GM23338 (cell line): ENCODE measurements at regions not wholly inside any gene's neighbourhood (a gene's known extent, or its start where the extent isn't known, plus 50 kb on each side); places are given as distances from the start of the nearest gene placed in this dataset.

Experiments
- ATAC-seq: fragments of 200-7000 bp; cut with Tn5 transposase; 3 replicates; pipeline ENCODE4 v1.9.1; 2020
- DNase-seq: peaks from one replicate; pipeline ENCODE4 v3.0.0-alpha.2; 2015; ENCODE audit warnings: low spot score
- H2AFZ ChIP-seq: fragments of 200-600 bp; sonication (generic); 2 replicates; pipeline ENCODE4 v1.8.0; 2016; ENCODE audit warnings: antibody characterized with exemption, mild to moderate bottlenecking, moderate library complexity
- H3F3A ChIP-seq: fragments of 200-600 bp; sonication (generic); replicated peaks from 2 replicates; pipeline ENCODE4 v1.8.0; 2017; ENCODE audit warnings: antibody characterized with exemption, mixed run types, low read depth
- H3K27ac ChIP-seq: fragments of 200-600 bp; sonication (generic); 2 replicates; pipeline ENCODE4 v1.6.1; 2016; ENCODE audit warnings: low read depth
- H3K27me3 ChIP-seq: fragments of 200-600 bp; sonication (generic); 2 replicates; pipeline ENCODE4 v1.8.0; 2016; ENCODE audit warnings: mild to moderate bottlenecking, mixed run types, moderate library complexity; ENCODE audit not compliant: insufficient read depth
- H3K36me3 ChIP-seq: fragments of 200-600 bp; sonication (generic); 2 replicates; pipeline ENCODE4 v1.8.0; 2016; ENCODE audit warnings: mild to moderate bottlenecking; ENCODE audit not compliant: insufficient read depth
- H3K4me1 ChIP-seq: fragments of 200-600 bp; sonication (generic); 2 replicates; pipeline ENCODE4 v1.8.0; 2016; ENCODE audit warnings: mild to moderate bottlenecking, moderate library complexity; ENCODE audit not compliant: insufficient read depth
- H3K4me2 ChIP-seq: fragments of 200-600 bp; sonication (generic); 2 replicates; pipeline ENCODE4 v1.7.1; 2017; ENCODE audit warnings: mixed run types
- H3K4me3 ChIP-seq: fragments of 200-600 bp; sonication (generic); 2 replicates; pipeline ENCODE4 v1.6.1; 2016; ENCODE audit warnings: mixed run types
- H3K79me2 ChIP-seq: fragments of 200-600 bp; sonication (generic); replicated peaks from 2 replicates; pipeline ENCODE4 v1.8.0; 2017; ENCODE audit warnings: mild to moderate bottlenecking; ENCODE audit not compliant: insufficient read depth
- H3K9me2 ChIP-seq: fragments of 200-600 bp; sonication (generic); 2 replicates; pipeline ENCODE4 v1.8.0; 2017; ENCODE audit not compliant: insufficient read depth
- H4K20me1 ChIP-seq: fragments of 200-600 bp; sonication (generic); replicated peaks from 2 replicates; pipeline ENCODE4 v1.8.0; 2017; ENCODE audit warnings: mild to moderate bottlenecking; ENCODE audit not compliant: insufficient read depth
- H3K27ac Mint-ChIP-seq: 2 replicates; pipeline ENCODE4 v1.8.0; 2020; ENCODE audit warnings: inconsistent platforms, mild to moderate bottlenecking, moderate library complexity, mixed read lengths
- H3K27me3 Mint-ChIP-seq: 3 replicates; pipeline ENCODE4 v1.8.0; 2022; ENCODE audit warnings: low read depth, mild to moderate bottlenecking, moderate library complexity, mixed read lengths, inconsistent platforms; ENCODE audit not compliant: insufficient read depth, poor library complexity
- H3K36me3 Mint-ChIP-seq: 3 replicates; pipeline ENCODE4 v1.8.0; 2021; ENCODE audit warnings: low read depth, mild to moderate bottlenecking, inconsistent platforms, moderate library complexity, mixed read lengths
- H3K4me1 Mint-ChIP-seq: 3 replicates; pipeline ENCODE4 v1.8.0; 2020; ENCODE audit warnings: mild to moderate bottlenecking, inconsistent platforms, mixed read lengths
- H3K4me3 Mint-ChIP-seq: 3 replicates; pipeline ENCODE4 v1.8.0; 2021; ENCODE audit warnings: moderate library complexity, mild to moderate bottlenecking, inconsistent platforms, mixed read lengths
- H3K9me3 Mint-ChIP-seq: 3 replicates; pipeline ENCODE4 v1.8.0; 2020; ENCODE audit warnings: moderate library complexity, mild to moderate bottlenecking, inconsistent platforms, mixed read lengths
- CREB1 ChIP-seq: fragments of 250-450 bp; sonication (Bioruptor Pico); IDR thresholded peaks from 2 replicates; pipeline ENCODE4 v1.5.0; 2020; ENCODE audit warnings: low read depth, mild to moderate bottlenecking, moderate library complexity
- EZH2phosphoT487 ChIP-seq: fragments of 200-600 bp; sonication (generic); IDR thresholded peaks from one replicate; pipeline ENCODE4 v1.8.1; 2018; ENCODE audit warnings: antibody characterized with exemption; ENCODE audit not compliant: unreplicated experiment
- JUNB ChIP-seq: IDR thresholded peaks from one replicate; pipeline ENCODE4 v1.6.1; 2016; ENCODE audit warnings: antibody characterized with exemption; ENCODE audit not compliant: unreplicated experiment
- NANOG ChIP-seq: IDR thresholded peaks from 2 replicates; pipeline ENCODE4 v1.6.1; 2016; ENCODE audit warnings: antibody characterized with exemption, borderline replicate concordance
- POLR2AphosphoS5 ChIP-seq: IDR thresholded peaks from 2 replicates; pipeline ENCODE4 v1.6.1; 2016; ENCODE audit warnings: antibody characterized with exemption, low read depth
- STAT1 ChIP-seq: IDR thresholded peaks from one replicate; pipeline ENCODE4 v1.6.1; 2016; ENCODE audit warnings: antibody characterized with exemption; ENCODE audit not compliant: unreplicated experiment
- ZNF114 ChIP-seq: fragments of 250-450 bp; sonication (Bioruptor Pico); IDR thresholded peaks from 2 replicates; pipeline ENCODE4 v1.5.0; 2020; ENCODE audit warnings: mild to moderate bottlenecking, moderate library complexity
- ZNF331 ChIP-seq: fragments of 250-450 bp; sonication (Bioruptor Pico); IDR thresholded peaks from 2 replicates; pipeline ENCODE4 v1.5.0; 2020; ENCODE audit warnings: low read depth, mild to moderate bottlenecking, moderate library complexity
- TF ChIP-seq, protein P1 (sequence below): fragments of 250-450 bp; sonication (Bioruptor Pico); IDR thresholded peaks from 2 replicates; pipeline ENCODE4 v1.5.0; 2020; ENCODE audit warnings: mild to moderate bottlenecking, moderate library complexity
- TF ChIP-seq, protein P2 (sequence below): IDR thresholded peaks from 2 replicates; pipeline ENCODE4 v1.6.1; 2016; ENCODE audit warnings: antibody characterized with exemption

DNA sequence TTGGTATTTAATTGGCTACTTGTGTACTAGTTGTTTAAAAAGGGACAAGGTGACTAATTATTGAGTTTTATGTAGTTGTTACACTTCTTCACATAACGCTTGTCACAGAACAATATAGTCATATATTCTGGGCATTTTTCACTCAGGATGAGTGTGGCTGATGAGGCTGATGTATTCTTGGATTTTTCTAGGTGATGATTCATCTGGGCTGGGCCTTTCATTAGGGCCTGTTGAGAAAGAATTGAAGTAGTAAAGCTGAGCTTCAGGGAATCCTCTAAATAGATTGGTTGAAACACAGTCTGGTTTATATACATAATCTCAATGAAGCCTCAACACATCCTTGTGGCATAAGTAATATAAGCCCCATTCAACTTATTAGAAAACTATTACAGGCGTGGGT, 445.7 kb downstream of the DAD1 start (continued):
- TF ChIP-seq, protein P1, sequence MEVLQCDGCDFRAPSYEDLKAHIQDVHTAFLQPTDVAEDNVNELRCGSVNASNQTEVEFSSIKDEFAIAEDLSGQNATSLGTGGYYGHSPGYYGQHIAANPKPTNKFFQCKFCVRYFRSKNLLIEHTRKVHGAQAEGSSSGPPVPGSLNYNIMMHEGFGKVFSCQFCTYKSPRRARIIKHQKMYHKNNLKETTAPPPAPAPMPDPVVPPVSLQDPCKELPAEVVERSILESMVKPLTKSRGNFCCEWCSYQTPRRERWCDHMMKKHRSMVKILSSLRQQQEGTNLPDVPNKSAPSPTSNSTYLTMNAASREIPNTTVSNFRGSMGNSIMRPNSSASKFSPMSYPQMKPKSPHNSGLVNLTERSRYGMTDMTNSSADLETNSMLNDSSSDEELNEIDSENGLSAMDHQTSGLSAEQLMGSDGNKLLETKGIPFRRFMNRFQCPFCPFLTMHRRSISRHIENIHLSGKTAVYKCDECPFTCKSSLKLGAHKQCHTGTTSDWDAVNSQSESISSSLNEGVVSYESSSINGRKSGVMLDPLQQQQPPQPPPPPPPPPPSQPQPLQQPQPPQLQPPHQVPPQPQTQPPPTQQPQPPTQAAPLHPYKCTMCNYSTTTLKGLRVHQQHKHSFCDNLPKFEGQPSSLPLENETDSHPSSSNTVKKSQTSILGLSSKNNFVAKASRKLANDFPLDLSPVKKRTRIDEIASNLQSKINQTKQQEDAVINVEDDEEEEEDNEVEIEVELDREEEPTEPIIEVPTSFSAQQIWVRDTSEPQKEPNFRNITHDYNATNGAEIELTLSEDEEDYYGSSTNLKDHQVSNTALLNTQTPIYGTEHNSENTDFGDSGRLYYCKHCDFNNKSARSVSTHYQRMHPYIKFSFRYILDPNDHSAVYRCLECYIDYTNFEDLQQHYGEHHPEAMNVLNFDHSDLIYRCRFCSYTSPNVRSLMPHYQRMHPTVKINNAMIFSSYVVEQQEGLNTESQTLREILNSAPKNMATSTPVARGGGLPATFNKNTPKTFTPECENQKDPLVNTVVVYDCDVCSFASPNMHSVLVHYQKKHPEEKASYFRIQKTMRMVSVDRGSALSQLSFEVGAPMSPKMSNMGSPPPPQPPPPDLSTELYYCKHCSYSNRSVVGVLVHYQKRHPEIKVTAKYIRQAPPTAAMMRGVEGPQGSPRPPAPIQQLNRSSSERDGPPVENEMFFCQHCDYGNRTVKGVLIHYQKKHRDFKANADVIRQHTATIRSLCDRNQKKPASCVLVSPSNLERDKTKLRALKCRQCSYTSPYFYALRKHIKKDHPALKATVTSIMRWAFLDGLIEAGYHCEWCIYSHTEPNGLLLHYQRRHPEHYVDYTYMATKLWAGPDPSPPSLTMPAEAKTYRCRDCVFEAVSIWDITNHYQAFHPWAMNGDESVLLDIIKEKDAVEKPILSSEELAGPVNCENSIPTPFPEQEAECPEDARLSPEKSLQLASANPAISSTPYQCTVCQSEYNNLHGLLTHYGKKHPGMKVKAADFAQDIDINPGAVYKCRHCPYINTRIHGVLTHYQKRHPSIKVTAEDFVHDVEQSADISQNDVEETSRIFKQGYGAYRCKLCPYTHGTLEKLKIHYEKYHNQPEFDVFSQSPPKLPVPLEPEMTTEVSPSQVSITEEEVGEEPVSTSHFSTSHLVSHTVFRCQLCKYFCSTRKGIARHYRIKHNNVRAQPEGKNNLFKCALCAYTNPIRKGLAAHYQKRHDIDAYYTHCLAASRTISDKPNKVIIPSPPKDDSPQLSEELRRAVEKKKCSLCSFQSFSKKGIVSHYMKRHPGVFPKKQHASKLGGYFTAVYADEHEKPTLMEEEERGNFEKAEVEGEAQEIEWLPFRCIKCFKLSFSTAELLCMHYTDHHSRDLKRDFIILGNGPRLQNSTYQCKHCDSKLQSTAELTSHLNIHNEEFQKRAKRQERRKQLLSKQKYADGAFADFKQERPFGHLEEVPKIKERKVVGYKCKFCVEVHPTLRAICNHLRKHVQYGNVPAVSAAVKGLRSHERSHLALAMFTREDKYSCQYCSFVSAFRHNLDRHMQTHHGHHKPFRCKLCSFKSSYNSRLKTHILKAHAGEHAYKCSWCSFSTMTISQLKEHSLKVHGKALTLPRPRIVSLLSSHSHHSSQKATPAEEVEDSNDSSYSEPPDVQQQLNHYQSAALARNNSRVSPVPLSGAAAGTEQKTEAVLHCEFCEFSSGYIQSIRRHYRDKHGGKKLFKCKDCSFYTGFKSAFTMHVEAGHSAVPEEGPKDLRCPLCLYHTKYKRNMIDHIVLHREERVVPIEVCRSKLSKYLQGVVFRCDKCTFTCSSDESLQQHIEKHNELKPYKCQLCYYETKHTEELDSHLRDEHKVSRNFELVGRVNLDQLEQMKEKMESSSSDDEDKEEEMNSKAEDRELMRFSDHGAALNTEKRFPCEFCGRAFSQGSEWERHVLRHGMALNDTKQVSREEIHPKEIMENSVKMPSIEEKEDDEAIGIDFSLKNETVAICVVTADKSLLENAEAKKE (CRISPR knock-in tag): no peak
- TF ChIP-seq EZH2phosphoT487: no peak

GRCh38 chr14:22140633-22141032, 448.4 kb downstream of the DAD1 start:
- H3K4me2 ChIP-seq: no peak overlapping the region
- no peaks in the 10 kb centered on the region; the same call in 2 of the 3 replicates for H3K36me3 Mint-ChIP-seq
- no peak for ATAC-seq
- no peaks in the 10 kb centered on the region for H3K9me2 ChIP-seq
- H4K20me1 ChIP-seq: no peaks in the 10 kb centered on the region
- H3K27ac Mint-ChIP-seq: no peak overlapping the region
- no peaks in the 10 kb centered on the region for H3K36me3 ChIP-seq
- no peak for DNase-seq
- no peak overlapping the region for H2AFZ ChIP-seq
- no peak overlapping the region for H3K27ac ChIP-seq
- no peaks in the 10 kb centered on the region for H3K27me3 ChIP-seq
- no peaks in the 10 kb centered on the region for H3K4me1 Mint-ChIP-seq
- no peaks in the 10 kb centered on the region for H3K4me1 ChIP-seq
- H3K27me3 Mint-ChIP-seq: no peaks in the 10 kb centered on the region
- H3K4me3 ChIP-seq: no peak overlapping the region
- peaks cover 2% of the 10 kb centered on the region; the same call in 2 of the 3 replicates for H3K9me3 Mint-ChIP-seq
- H3F3A ChIP-seq: no peaks in the 10 kb centered on the region
- no peaks in the 10 kb centered on the region for H3K79me2 ChIP-seq
- H3K4me3 Mint-ChIP-seq: no peak overlapping the region
- no peak for TF ChIP-seq ZNF331 (CRISPR knock-in tag)
- no peak for TF ChIP-seq NANOG
- TF ChIP-seq, protein P1 (CRISPR knock-in tag): no peak
- TF ChIP-seq, protein P2, sequence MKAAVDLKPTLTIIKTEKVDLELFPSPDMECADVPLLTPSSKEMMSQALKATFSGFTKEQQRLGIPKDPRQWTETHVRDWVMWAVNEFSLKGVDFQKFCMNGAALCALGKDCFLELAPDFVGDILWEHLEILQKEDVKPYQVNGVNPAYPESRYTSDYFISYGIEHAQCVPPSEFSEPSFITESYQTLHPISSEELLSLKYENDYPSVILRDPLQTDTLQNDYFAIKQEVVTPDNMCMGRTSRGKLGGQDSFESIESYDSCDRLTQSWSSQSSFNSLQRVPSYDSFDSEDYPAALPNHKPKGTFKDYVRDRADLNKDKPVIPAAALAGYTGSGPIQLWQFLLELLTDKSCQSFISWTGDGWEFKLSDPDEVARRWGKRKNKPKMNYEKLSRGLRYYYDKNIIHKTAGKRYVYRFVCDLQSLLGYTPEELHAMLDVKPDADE: no peak
- TF ChIP-seq CREB1: no peak
- TF ChIP-seq POLR2AphosphoS5: no peak
- TF ChIP-seq JUNB: no peak
- TF ChIP-seq ZNF114 (CRISPR knock-in tag): no peak
- no peak for TF ChIP-seq STAT1
